Epidermal melanocyte (primary cell): ENCODE measurements at regions not wholly inside any gene's neighbourhood (a gene's known extent, or its start where the extent isn't known, plus 50 kb on each side); places are given as distances from the start of the nearest gene placed in this dataset.
A peak's percentile ranks its signal among the peaks of the same experiment; 100 is the strongest.

ENCODE experiments used
- DNase-seq: peaks from one replicate; pipeline ENCODE4 v3.0.0; 2011; ENCODE audit warnings: low spot score; ENCODE audit not compliant: insufficient read length

DNA sequence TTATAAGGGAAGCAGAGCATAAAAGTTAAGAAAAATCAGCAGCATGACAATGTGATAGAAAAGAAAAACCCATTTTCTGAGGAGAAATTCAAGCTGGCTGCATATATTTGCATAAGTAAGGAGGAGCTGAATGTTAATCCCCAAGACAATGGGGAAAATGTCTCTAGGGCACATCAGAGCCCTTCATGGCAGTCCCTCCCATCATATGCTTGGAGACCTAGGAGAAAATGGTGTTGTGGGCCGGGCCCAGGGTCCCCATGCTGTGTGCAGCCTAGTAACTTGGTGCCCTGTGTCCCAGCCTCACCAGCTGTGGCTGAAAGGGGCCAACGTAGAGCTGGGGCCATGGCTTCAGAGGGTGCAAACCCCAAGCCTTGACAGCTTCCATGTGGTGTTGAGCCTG is 100.6 kb upstream of the PLPPR4 start:
- DNase-seq, result no peak

- no peak for DNase-seq
Measured at GRCh38 chr1:99170516-99170915, 93.8 kb upstream of the PLPPR4 start.

GRCh38 chr1:99171184-99171813 is 93.0 kb upstream of the PLPPR4 start:
- no peak for DNase-seq

GRCh38 chr1:99173282-99173681 is 91.0 kb upstream of the PLPPR4 start:
- DNase-seq, result no peak

GRCh38 chr1:99173900-99174299 is 90.4 kb upstream of the PLPPR4 start:
- no peak for DNase-seq

- no peak for DNase-seq
Measured at GRCh38 chr1:99176753-99177152, 87.5 kb upstream of the PLPPR4 start.

DNA sequence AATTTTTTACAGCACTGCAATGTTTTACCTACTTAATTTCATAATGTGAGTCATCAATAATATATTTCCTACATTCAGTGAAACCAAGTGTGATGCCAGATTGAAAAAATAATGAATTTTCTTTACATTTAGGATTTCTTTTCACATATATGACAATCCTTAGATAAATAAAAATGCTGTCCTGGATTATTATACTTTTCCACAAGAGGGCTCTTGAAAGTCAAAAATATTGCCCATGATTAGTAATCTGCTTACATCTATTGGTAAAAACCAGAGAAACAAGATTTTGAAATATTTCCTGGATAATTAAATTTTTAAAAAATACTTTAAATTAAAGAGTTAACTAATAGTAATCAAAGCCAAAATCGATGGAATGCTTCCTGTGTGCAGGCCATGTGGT is 86.8 kb upstream of the PLPPR4 start:
- DNase-seq, result no peak

- peak; percentile 20 for DNase-seq
Measured at GRCh38 chr1:99180343-99180808, 83.9 kb upstream of the PLPPR4 start.

GRCh38 chr1:99180915-99181314 is 83.4 kb upstream of the PLPPR4 start:
- DNase-seq, result peak; percentile 27

GRCh38 chr1:99181892-99182291 is 82.4 kb upstream of the PLPPR4 start:
- no peak for DNase-seq

- DNase-seq, result no peak
Measured at GRCh38 chr1:99185196-99185595, 79.1 kb upstream of the PLPPR4 start.

DNA sequence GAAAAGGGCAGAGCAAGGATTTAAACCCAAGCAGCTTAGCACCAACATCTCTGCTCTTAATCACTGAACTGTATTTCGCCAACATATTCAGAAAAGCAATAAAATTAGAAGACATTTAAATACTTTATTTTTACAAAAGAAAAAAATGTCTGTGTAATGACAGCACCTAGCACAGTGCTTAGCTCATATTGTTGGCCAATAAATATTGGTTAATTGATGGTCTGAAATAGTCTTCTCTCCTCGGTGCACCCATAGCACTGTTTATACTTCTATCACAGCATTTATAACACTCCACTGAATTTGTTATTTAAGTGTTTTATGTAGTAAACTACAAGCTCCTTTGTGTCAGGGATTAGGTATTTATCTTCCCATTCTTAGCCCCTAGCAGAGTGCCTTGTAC is 70.9 kb upstream of the PLPPR4 start:
- no peak for DNase-seq

GRCh38 chr1:99198393-99198792 is 65.9 kb upstream of the PLPPR4 start:
- no peak for DNase-seq

DNA sequence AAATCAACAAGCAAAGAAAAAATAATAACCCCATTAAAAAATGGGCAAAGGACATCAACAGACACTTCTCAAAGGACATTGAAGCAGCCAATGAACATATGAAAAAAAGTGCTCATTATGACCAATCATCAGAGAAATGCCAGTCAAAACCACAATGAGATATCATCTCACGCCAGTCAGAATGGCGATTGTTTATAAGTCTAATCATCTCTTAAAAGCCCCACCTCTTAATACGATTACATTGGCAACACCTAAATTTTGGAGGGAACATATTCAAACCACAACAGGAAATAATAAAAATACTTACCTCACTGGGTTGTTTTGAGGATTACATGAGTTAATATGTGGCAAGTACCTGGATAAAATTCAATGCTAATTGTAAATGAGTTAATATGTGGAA is 57.1 kb upstream of the PLPPR4 start:
- DNase-seq, result no peak
